ENCODE measurements at regions not wholly inside any gene's neighbourhood (a gene's known extent, or its start where the extent isn't known, plus 50 kb on each side); places are given as distances from the start of the nearest gene placed in this dataset.
"Not testable (repeated sequence)": the region's sequence is repeated elsewhere in the genome, so short reads cannot be mapped to it uniquely, and the experiment has no call there.

DNA sequence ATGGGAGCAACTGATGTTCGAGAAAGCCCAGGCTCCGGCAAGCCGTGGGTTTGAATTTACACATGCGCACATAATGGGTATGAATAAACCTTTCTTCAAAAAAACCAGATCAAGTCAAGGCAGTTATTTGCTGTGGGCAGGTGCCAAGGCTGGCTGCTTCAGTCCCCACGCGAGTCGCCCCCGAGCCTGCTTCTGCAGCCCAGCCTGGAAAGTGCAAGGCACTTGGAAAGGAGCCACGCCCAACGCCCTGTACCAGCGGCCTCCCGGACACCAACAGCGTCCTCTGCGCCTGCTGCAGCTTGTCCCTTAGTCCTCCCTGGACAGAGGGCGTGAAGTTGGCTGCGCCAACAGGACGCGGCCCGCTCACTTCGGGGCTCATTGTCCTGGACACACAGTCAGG is 68.9 kb downstream of the KLF15 start:
- intact Hi-C loops (cut with DNase I) = no loop called here
- peaks cover 22% of the 10 kb centered on the region for H3K4me1 ChIP-seq
- H3K27ac ChIP-seq = no peak overlapping the region
- no peaks in the 10 kb centered on the region for H3K9me3 ChIP-seq
- H3K36me3 ChIP-seq = no peaks in the 10 kb centered on the region
- no peak for TF ChIP-seq POLR2A (IDR thresholded peaks at IDR 0.05)
- TF ChIP-seq POLR2AphosphoS5 (IDR thresholded peaks at IDR 0.05; ENCODE audit: insufficient read depth in 1 of 2, low read depth in 1 of 2) = no peak
- TF ChIP-seq, protein P1, sequence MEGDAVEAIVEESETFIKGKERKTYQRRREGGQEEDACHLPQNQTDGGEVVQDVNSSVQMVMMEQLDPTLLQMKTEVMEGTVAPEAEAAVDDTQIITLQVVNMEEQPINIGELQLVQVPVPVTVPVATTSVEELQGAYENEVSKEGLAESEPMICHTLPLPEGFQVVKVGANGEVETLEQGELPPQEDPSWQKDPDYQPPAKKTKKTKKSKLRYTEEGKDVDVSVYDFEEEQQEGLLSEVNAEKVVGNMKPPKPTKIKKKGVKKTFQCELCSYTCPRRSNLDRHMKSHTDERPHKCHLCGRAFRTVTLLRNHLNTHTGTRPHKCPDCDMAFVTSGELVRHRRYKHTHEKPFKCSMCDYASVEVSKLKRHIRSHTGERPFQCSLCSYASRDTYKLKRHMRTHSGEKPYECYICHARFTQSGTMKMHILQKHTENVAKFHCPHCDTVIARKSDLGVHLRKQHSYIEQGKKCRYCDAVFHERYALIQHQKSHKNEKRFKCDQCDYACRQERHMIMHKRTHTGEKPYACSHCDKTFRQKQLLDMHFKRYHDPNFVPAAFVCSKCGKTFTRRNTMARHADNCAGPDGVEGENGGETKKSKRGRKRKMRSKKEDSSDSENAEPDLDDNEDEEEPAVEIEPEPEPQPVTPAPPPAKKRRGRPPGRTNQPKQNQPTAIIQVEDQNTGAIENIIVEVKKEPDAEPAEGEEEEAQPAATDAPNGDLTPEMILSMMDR (IDR thresholded peaks at IDR 0.05) = no peak
- H3K4me3 ChIP-seq = no peak overlapping the region
- peak in 1 of 2 donors; percentile 82 for DNase-seq (ENCODE audit: extremely low spot score in 2 of 2)
- no peaks in the 10 kb centered on the region for H3K27me3 ChIP-seq

DNA sequence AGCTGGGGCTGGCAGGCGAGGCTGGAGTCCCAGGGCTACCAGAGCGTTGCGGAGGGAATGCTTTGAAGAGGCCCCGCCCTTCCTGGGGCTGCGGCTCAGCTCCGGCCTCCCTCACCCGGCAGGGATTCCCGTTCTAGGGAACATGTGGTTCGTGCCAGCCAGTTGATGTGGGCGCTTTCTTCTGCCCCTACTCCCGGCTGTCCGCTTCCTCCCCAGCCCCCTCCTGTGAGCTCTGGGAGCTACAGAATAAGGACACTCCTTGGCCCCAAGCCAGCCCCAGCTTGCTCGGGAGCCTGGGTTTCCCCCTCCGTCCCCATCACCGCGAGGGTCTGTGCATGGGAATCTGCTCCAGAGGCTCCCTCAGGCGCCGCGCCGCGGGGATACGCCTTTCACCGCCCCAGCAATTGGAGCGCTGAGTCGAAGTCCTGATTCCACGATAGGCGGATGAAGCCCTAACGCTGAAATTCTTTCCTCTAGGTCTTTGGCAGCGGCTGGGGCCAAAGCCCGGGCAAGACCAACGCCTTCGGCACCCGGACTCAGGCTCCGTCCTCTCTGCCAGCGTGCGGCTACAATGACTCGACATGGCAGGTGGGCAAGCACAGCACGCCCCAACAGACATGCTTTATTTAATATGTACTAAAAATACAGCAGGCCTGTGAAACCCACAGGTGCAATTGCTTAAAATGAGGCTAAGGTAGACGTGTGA is 69.5 kb downstream of the KLF15 start:
- TF ChIP-seq, protein P1 (IDR thresholded peaks at IDR 0.05) = no peak
- TF ChIP-seq POLR2AphosphoS5 (IDR thresholded peaks at IDR 0.05; ENCODE audit: insufficient read depth in 1 of 2, low read depth in 1 of 2) = peak in 1 of 2 donors; percentile 64
- no peak for TF ChIP-seq POLR2A (IDR thresholded peaks at IDR 0.05)
- intact Hi-C loops (cut with DNase I) = no loop called here
- H3K27me3 ChIP-seq = no peaks in the 10 kb centered on the region

DNA sequence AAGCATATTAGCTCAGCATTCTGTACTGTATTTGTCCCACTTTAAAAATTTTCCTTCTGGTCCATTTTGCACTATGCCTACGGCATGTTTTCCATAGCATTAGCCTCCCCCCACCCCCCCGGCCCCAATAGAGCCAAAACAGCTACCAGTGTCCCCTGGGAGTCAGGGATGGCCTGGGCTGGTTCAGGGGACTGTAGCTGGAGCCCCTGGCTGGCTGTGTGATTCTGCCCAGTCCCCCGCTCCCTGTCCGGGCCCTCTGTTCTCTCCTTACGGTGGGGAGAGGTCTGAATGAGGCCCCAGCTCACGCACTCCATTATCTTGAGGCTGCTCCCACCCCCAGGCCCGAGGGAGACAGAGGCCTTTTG is 70.1 kb downstream of the KLF15 start:
- intact Hi-C loops (cut with DNase I) = no loop called here
- peak overlapping the region; percentile 32 to 50 for H3K4me3 ChIP-seq
- H3K27ac ChIP-seq = peak overlapping the region; percentile 62
- H3K36me3 ChIP-seq = no peaks in the 10 kb centered on the region
- no peaks in the 10 kb centered on the region for H3K27me3 ChIP-seq
- H3K4me1 ChIP-seq = peaks cover 22% of the 10 kb centered on the region
- TF ChIP-seq POLR2A (IDR thresholded peaks at IDR 0.05) (no peak), POLR2AphosphoS5 (IDR thresholded peaks at IDR 0.05; ENCODE audit: insufficient read depth in 1 of 2, low read depth in 1 of 2) (no peak)
- TF ChIP-seq, protein P1 (IDR thresholded peaks at IDR 0.05) = no peak
- no peaks in the 10 kb centered on the region for H3K9me3 ChIP-seq
- DNase-seq (ENCODE audit: extremely low spot score in 2 of 2) = peak in 1 of 2 donors; percentile 72

More for the DNA sequence above, 69.5 kb downstream of the KLF15 start:
- no peaks in the 10 kb centered on the region for H3K36me3 ChIP-seq
- H3K4me3 ChIP-seq = peak overlapping the region; percentile 32 to 50
- DNase-seq (ENCODE audit: extremely low spot score in 2 of 2) = peak in 1 of 2 donors; percentile 75
- H3K27ac ChIP-seq = peak overlapping the region; percentile 62
- H3K9me3 ChIP-seq = no peaks in the 10 kb centered on the region
- peaks cover 22% of the 10 kb centered on the region for H3K4me1 ChIP-seq

DNA sequence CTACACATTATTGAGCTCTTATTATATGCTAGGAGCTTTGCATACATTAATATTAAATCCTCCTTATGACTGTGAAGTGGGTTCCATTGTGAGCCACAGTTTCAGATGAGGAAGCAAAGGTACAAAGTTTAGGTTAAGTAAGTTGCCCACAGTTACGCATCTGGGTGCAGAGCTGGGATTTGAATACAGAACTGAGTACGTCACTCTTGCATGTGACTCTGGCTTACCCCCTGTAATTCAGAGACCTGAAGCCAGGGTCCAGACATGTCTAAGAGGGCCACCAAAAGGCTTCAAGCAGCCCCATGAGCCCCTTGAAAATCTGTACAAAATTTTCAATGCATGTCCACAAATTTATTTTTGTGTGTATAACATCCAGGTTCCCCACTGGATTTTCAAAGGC is 71.8 kb downstream of the KLF15 start:
- H3K36me3 ChIP-seq = no peaks in the 10 kb centered on the region
- intact Hi-C loops (cut with DNase I) = no loop called here
- H3K27ac ChIP-seq = no peak overlapping the region
- no peaks in the 10 kb centered on the region for H3K9me3 ChIP-seq
- H3K4me3 ChIP-seq = no peak overlapping the region
- TF ChIP-seq, protein P1 (IDR thresholded peaks at IDR 0.05) = no peak
- TF ChIP-seq POLR2A (IDR thresholded peaks at IDR 0.05) (no peak), POLR2AphosphoS5 (IDR thresholded peaks at IDR 0.05; ENCODE audit: insufficient read depth in 1 of 2, low read depth in 1 of 2) (no peak)
- peaks cover 22% of the 10 kb centered on the region for H3K4me1 ChIP-seq
- no peaks in the 10 kb centered on the region for H3K27me3 ChIP-seq
- peak in 1 of 2 donors; percentile 54 for DNase-seq (ENCODE audit: extremely low spot score in 2 of 2)

DNA sequence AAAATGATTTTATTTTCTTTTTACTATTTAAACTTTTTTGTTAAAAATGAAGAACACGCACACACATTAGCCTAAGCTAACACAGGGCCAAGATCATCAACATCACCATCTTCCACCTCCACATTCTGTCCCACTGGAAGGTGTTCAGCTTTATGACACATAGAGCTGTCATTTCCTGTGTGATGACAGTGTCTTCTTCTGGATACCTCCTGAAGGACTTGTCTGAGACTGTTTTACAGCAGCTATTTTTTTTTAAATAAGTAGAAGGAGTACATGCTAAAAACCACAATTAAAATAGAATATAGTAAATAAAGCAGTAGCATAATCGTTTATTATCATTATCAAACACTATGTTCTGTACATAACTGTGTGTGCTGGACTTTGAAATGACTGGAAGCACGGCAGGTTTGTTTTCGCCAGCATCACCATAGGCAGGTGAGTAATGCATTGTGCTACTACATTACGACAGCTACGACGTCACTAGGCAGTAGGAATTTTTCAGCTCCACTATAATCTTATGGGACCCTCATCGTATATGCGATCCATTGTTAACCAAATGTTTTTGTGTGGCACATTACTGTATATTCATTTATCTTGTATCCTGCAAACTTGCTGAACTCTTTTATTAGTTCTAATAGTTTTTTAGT is 72.8 kb downstream of the KLF15 start:
- Histone ChIP-seq H3K36me3 (no peaks in the 10 kb centered on the region), H3K9me3 (no peaks in the 10 kb centered on the region), H3K4me3 (no peak overlapping the region), H3K4me1 (peaks cover 22% of the 10 kb centered on the region), H3K27ac (no peak overlapping the region), H3K27me3 (no peaks in the 10 kb centered on the region)
- intact Hi-C loops (cut with DNase I) = no loop called here
- DNase-seq (ENCODE audit: extremely low spot score in 2 of 2) = peak in 1 of 2 donors; percentile 20
- TF ChIP-seq POLR2AphosphoS5 (IDR thresholded peaks at IDR 0.05; ENCODE audit: insufficient read depth in 1 of 2, low read depth in 1 of 2) (no peak), POLR2A (IDR thresholded peaks at IDR 0.05) (no peak)
- TF ChIP-seq, protein P1 (IDR thresholded peaks at IDR 0.05) = no peak

DNA sequence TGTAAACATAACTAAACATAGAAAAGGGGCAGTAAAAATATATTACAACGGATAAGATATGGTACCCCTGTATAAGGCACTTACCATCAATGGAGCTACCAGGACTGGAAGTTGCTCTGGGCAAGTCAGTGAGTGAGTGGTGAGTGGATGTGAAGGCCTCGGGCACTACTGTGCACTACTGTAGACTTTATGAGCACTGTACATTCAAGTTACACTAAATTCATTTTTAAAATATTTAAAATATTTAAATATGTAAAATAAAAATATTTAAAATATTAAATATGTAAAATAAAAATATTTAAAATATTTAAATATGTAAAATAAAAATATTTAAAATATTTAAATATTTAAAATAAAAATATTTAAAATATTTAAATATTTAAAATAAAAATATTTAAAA is 73.6 kb downstream of the KLF15 start:
- H3K9me3 ChIP-seq; intact Hi-C loops (cut with DNase I); H3K4me3 ChIP-seq; H3K27me3 ChIP-seq; H3K27ac ChIP-seq; H3K36me3 ChIP-seq: not testable (repeated sequence)
- H3K4me1 ChIP-seq = peaks cover 22% of the 10 kb centered on the region
- peak in 1 of 2 donors; percentile 27 for DNase-seq (ENCODE audit: extremely low spot score in 2 of 2)
